ENCODE measurements at regions not wholly inside any gene's neighbourhood (a gene's known extent, or its start where the extent isn't known, plus 50 kb on each side); places are given as distances from the start of the nearest gene placed in this dataset.
"Not testable (repeated sequence)": the region's sequence is repeated elsewhere in the genome, so short reads cannot be mapped to it uniquely, and the experiment has no call there.

- no peak for FAIRE-seq
Observed at GRCh38 chr4:188287169-188287894, 148.1 kb downstream of the TRIML1 start.

- FAIRE-seq: no peak
Observed at GRCh38 chr4:188289531-188290125, 150.4 kb downstream of the TRIML1 start.

GRCh38 chr4:188295899-188296298, 156.7 kb downstream of the TRIML1 start:
- no peak for FAIRE-seq

GRCh38 chr4:188296331-188296730, 157.1 kb downstream of the TRIML1 start:
- FAIRE-seq: no peak

- FAIRE-seq: no peak
Observed at GRCh38 chr4:188297873-188298272, 158.6 kb downstream of the TRIML1 start.

GRCh38 chr4:188299161-188299560, 159.9 kb downstream of the TRIML1 start:
- no peak for FAIRE-seq

- FAIRE-seq: no peak
Observed at GRCh38 chr4:188300385-188300784, 161.1 kb downstream of the TRIML1 start.

GRCh38 chr4:188305690-188306089, 166.4 kb downstream of the TRIML1 start:
- FAIRE-seq: no peak

GRCh38 chr4:188307591-188307990, 168.3 kb downstream of the TRIML1 start:
- FAIRE-seq: no peak

GRCh38 chr4:188308142-188308541, 168.9 kb downstream of the TRIML1 start:
- no peak for FAIRE-seq

GRCh38 chr4:188316391-188316790, 177.2 kb downstream of the TRIML1 start:
- no peak for FAIRE-seq

- FAIRE-seq: no peak
Observed at GRCh38 chr4:188328966-188329365, 189.7 kb downstream of the TRIML1 start.

GRCh38 chr4:188329521-188329920, 190.3 kb downstream of the TRIML1 start:
- no peak for FAIRE-seq

GRCh38 chr4:188332265-188332664, 193.0 kb downstream of the TRIML1 start:
- no peak for FAIRE-seq

- FAIRE-seq: no peak
Observed at GRCh38 chr4:188336891-188337290, 197.7 kb downstream of the TRIML1 start.

- no peak for FAIRE-seq
Observed at GRCh38 chr4:188341428-188341827, 202.2 kb downstream of the TRIML1 start.

- FAIRE-seq: no peak
Observed at GRCh38 chr4:188346171-188346809, 207.0 kb downstream of the TRIML1 start.

- no peak for FAIRE-seq
Observed at GRCh38 chr4:188347339-188347738, 208.1 kb downstream of the TRIML1 start.

GRCh38 chr4:188349569-188349968, 210.3 kb downstream of the TRIML1 start:
- not testable (repeated sequence) for FAIRE-seq

GRCh38 chr4:188363196-188363595, 224.0 kb downstream of the TRIML1 start:
- FAIRE-seq: no peak

- FAIRE-seq: no peak
Observed at GRCh38 chr4:188370777-188371176, 231.5 kb downstream of the TRIML1 start.

GRCh38 chr4:188372058-188372457, 232.8 kb downstream of the TRIML1 start:
- FAIRE-seq: no peak

- no peak for FAIRE-seq
Observed at GRCh38 chr4:188372829-188373228, 233.6 kb downstream of the TRIML1 start.

GRCh38 chr4:188374871-188375270, 235.6 kb downstream of the TRIML1 start:
- no peak for FAIRE-seq
